OCI-LY1 (cell line): ENCODE measurements at regions not wholly inside any gene's neighbourhood (a gene's known extent, or its start where the extent isn't known, plus 50 kb on each side); places are given as distances from the start of the nearest gene placed in this dataset.

Source experiments
- H2AFZ ChIP-seq: fragments of 200-600 bp; sonication (generic), shearing (Covaris generic); 2 replicates; pipeline ENCODE4 v1.6.0; 2014; ENCODE audit warnings: antibody characterized with exemption, mild to moderate bottlenecking, low read length
- H3F3A ChIP-seq: fragments of 200-600 bp; sonication (generic), shearing (Covaris generic); 2 replicates; pipeline ENCODE4 v1.6.0; 2014; ENCODE audit warnings: mild to moderate bottlenecking, antibody characterized with exemption, low read length, moderate library complexity; ENCODE audit not compliant: insufficient read depth
- H3K27ac ChIP-seq: fragments of 200-600 bp; sonication (generic); 2 replicates; pipeline ENCODE4 v1.5.1; 2014; ENCODE audit warnings: low read length, mixed run types, mild to moderate bottlenecking, low read depth; ENCODE audit not compliant: poor library complexity, severe bottlenecking
- H3K27me3 ChIP-seq: fragments of 200-600 bp; sonication (generic); 2 replicates; pipeline ENCODE4 v1.6.0; 2014; ENCODE audit warnings: antibody characterized with exemption, mild to moderate bottlenecking, low read length, moderate library complexity; ENCODE audit not compliant: insufficient read depth
- H3K36me3 ChIP-seq: fragments of 200-600 bp; sonication (generic); 2 replicates; pipeline ENCODE4 v1.6.1; 2014; ENCODE audit warnings: mild to moderate bottlenecking, antibody characterized with exemption, low read length, moderate library complexity, mixed read lengths; ENCODE audit not compliant: insufficient read depth
- H3K4me1 ChIP-seq: fragments of 200-600 bp; sonication (generic); 2 replicates; pipeline ENCODE4 v1.5.1; 2014; ENCODE audit warnings: mild to moderate bottlenecking, low read length, moderate library complexity; ENCODE audit not compliant: insufficient read depth, severe bottlenecking
- H3K4me2 ChIP-seq: fragments of 200-600 bp; sonication (generic), shearing (Covaris generic); 2 replicates; pipeline ENCODE4 v1.6.1; 2014; ENCODE audit warnings: low read length
- H3K4me3 ChIP-seq: fragments of 200-600 bp; sonication (generic); 2 replicates; pipeline ENCODE4 v1.5.1; 2014; ENCODE audit warnings: low read length, low read depth, mild to moderate bottlenecking, mixed read lengths; ENCODE audit not compliant: poor library complexity, severe bottlenecking
- H3K79me2 ChIP-seq: fragments of 200-600 bp; shearing (Covaris generic); 2 replicates; pipeline ENCODE4 v1.6.1; 2016; ENCODE audit warnings: mixed run types, low read length, mixed read lengths; ENCODE audit not compliant: insufficient read depth
- H3K9ac ChIP-seq: fragments of 200-600 bp; sonication (generic), shearing (Covaris generic); 2 replicates; pipeline ENCODE4 v1.6.1; 2014; ENCODE audit warnings: mild to moderate bottlenecking, low read length, mixed read lengths
- H3K9me2 ChIP-seq: fragments of 200-600 bp; sonication (generic), shearing (Covaris generic); 2 replicates; pipeline ENCODE4 v1.6.1; 2014; ENCODE audit warnings: low read depth, mild to moderate bottlenecking, low read length, mixed read lengths
- H3K9me3 ChIP-seq: fragments of 200-600 bp; shearing (Covaris generic); 2 replicates; pipeline ENCODE4 v1.6.1; 2014; ENCODE audit warnings: low read length, mixed read lengths
- H4K20me1 ChIP-seq: fragments of 200-600 bp; sonication (generic), shearing (Covaris generic); 2 replicates; pipeline ENCODE4 v1.6.0; 2016; ENCODE audit warnings: mild to moderate bottlenecking, low read length; ENCODE audit not compliant: insufficient read depth
- EZH2 ChIP-seq: fragments of 200-600 bp; sonication (generic), shearing (Covaris generic); IDR thresholded peaks from 2 replicates; pipeline ENCODE4 v1.8.0; 2017; ENCODE audit warnings: borderline replicate concordance, mixed run types, mild to moderate bottlenecking, antibody characterized with exemption, low read length, moderate library complexity, mixed read lengths
- TF ChIP-seq, protein P1 (sequence below): fragments of 200-600 bp; sonication (generic), shearing (Covaris generic); IDR thresholded peaks from 2 replicates; pipeline ENCODE4 v1.5.1; 2017; ENCODE audit warnings: mild to moderate bottlenecking, antibody characterized with exemption, low read length, moderate library complexity, mixed read lengths

DNA sequence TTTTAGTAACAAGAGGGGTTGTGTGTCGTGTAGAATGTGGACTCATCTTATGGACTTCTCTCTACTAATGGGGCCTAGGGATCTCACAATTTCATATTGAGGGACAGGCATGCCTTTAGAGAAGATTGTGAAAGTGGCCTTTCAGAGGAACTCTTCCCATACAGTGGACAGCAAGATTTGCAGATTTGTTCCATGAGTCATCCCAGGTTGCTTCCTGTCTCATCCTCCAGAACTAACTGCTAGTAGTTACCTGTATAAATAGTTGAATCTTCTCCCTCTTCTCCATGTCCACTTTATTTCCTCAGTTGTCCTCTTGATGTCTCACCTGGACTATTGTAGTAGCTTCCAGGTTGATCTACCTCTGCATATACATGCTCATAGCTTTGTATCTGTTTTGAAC lies 997.5 kb upstream of the CTNND2 start:
- no peak overlapping the region for H3K27ac ChIP-seq
- H3K36me3 ChIP-seq = no peaks in the 10 kb centered on the region
- H3K9ac ChIP-seq = no peak overlapping the region
- H3K4me1 ChIP-seq = no peaks in the 10 kb centered on the region
- no peaks in the 10 kb centered on the region for H4K20me1 ChIP-seq
- H3K9me3 ChIP-seq = no peaks in the 10 kb centered on the region
- no peaks in the 10 kb centered on the region for H3K27me3 ChIP-seq
- no peaks in the 10 kb centered on the region for H3F3A ChIP-seq
- H3K79me2 ChIP-seq = no peaks in the 10 kb centered on the region
- H3K4me2 ChIP-seq = no peak overlapping the region
- TF ChIP-seq EZH2 = no peak
- TF ChIP-seq, protein P1, sequence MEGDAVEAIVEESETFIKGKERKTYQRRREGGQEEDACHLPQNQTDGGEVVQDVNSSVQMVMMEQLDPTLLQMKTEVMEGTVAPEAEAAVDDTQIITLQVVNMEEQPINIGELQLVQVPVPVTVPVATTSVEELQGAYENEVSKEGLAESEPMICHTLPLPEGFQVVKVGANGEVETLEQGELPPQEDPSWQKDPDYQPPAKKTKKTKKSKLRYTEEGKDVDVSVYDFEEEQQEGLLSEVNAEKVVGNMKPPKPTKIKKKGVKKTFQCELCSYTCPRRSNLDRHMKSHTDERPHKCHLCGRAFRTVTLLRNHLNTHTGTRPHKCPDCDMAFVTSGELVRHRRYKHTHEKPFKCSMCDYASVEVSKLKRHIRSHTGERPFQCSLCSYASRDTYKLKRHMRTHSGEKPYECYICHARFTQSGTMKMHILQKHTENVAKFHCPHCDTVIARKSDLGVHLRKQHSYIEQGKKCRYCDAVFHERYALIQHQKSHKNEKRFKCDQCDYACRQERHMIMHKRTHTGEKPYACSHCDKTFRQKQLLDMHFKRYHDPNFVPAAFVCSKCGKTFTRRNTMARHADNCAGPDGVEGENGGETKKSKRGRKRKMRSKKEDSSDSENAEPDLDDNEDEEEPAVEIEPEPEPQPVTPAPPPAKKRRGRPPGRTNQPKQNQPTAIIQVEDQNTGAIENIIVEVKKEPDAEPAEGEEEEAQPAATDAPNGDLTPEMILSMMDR = no peak
- no peaks in the 10 kb centered on the region for H3K9me2 ChIP-seq
- H2AFZ ChIP-seq = no peak overlapping the region
- H3K4me3 ChIP-seq = no peak overlapping the region

DNA sequence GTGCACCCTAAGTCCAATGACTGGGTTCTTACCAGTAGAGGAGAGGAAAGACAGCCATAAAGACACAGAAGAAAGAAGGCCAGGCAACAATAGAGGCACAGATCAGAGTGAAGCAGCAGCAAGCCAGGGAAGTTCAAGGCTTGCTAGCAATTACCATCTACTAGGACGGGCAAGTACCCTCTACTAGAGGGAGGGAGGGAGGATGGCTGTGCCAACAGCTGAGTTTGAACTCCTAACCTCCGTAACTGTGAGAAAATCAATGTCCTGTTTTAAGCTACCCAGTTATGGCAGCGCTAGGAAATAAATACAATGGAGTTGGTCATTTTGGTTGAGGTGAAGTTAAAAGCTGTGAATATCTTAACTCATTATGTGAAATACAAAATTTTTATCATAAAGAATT lies 991.8 kb upstream of the CTNND2 start:
- H3K4me3 ChIP-seq = no peak overlapping the region
- H3K27ac ChIP-seq = no peak overlapping the region
- H3K4me1 ChIP-seq = no peaks in the 10 kb centered on the region
- no peaks in the 10 kb centered on the region for H3F3A ChIP-seq
- no peak overlapping the region for H3K4me2 ChIP-seq
- H3K9ac ChIP-seq = no peak overlapping the region
- H2AFZ ChIP-seq = no peak overlapping the region
- no peaks in the 10 kb centered on the region for H3K9me2 ChIP-seq
- no peaks in the 10 kb centered on the region for H3K79me2 ChIP-seq
- H4K20me1 ChIP-seq = no peaks in the 10 kb centered on the region
- TF ChIP-seq, protein P1 = no peak
- no peak for TF ChIP-seq EZH2
- no peaks in the 10 kb centered on the region for H3K9me3 ChIP-seq
- H3K36me3 ChIP-seq = no peaks in the 10 kb centered on the region
- no peaks in the 10 kb centered on the region for H3K27me3 ChIP-seq

DNA sequence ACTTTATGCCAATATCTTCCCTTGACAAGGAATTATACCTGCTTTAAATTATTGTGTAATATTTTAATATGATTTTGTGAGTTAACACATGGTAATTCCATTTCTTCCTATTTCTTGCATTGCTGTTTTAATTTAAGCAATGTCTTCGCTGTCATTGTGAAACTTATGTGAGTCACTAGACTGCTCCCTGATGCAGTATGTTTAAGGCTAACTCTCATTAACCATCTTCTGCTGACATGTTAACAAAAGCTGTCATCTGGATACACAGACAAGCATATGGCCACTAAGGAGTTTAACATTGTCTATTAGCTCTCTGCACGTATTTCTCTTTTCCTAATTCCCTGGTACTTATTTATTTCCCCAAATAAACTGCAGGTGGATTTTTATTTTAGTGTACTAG lies 980.8 kb upstream of the CTNND2 start:
- TF ChIP-seq, protein P1 = no peak
- no peak for TF ChIP-seq EZH2
- no peak overlapping the region for H3K4me3 ChIP-seq
- H3K4me2 ChIP-seq = no peak overlapping the region
- no peak overlapping the region for H3K9ac ChIP-seq
- H3K36me3 ChIP-seq = no peaks in the 10 kb centered on the region
- H3K27me3 ChIP-seq = no peaks in the 10 kb centered on the region
- no peaks in the 10 kb centered on the region for H4K20me1 ChIP-seq
- no peaks in the 10 kb centered on the region for H3F3A ChIP-seq
- no peaks in the 10 kb centered on the region for H3K79me2 ChIP-seq
- H3K4me1 ChIP-seq = no peaks in the 10 kb centered on the region
- no peak overlapping the region for H3K27ac ChIP-seq
- no peaks in the 10 kb centered on the region for H3K9me3 ChIP-seq
- no peaks in the 10 kb centered on the region for H3K9me2 ChIP-seq
- no peak overlapping the region for H2AFZ ChIP-seq
